ENCODE measurements at regions not wholly inside any gene's neighbourhood (a gene's known extent, or its start where the extent isn't known, plus 50 kb on each side); places are given as distances from the start of the nearest gene placed in this dataset.
"Not testable (repeated sequence)": the region's sequence is repeated elsewhere in the genome, so short reads cannot be mapped to it uniquely, and the experiment has no call there.

DNA sequence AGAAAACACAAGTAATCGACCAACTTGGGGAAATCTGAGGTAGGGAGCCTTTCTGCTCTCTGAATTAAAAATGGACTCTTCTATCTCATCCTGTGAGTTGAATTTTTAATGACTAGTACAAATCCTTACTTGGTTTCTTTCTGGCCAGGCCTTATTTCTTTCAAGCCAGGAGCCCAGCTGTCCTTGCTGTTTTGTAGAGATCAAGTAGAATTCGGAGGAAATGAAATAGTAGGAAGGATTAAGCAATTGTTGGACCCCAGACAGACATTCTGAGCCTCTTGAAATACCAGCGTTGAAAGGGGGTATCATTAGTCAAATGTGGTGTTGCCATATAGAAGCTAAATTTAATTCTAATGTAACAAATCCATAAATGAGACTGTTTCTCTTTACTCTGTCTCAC is 53.7 kb upstream of the SMIM15 start:
- intact Hi-C loops (cut with micrococcal nuclease), result no loop called here

DNA sequence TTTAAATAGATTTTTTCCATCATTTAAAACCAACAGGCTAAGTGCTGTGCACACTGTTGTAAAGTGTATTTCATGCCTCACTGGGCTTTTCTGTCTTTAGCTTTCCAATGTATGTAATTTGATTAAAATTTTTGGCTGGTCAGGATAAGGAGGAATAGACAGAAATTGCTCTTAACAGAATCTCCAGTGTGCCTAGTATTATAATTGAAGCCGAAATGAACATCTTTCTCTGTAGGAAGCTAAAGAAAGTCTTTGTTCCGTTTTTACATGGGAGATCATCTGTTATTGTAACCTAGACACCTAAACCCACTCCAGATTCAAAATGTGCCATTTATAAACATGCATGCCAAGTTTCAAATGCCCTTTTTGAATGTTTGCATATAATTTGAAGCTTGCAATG is 54.5 kb upstream of the SMIM15 start:
- no peaks in the 10 kb centered on the region for H3K4me1 Mint-ChIP-seq (ENCODE audit: low read depth)
- H3K9me3 Mint-ChIP-seq, result peaks cover 4% of the 10 kb centered on the region
- H3K36me3 Mint-ChIP-seq (ENCODE audit: low read depth), result no peaks in the 10 kb centered on the region
- H3K4me3 Mint-ChIP-seq, result no peak overlapping the region
- intact Hi-C loops (cut with micrococcal nuclease), result no loop called here
- DNase-seq (ENCODE audit: low spot score), result no peak
- no peak overlapping the region for H3K27ac Mint-ChIP-seq
- H3K27me3 Mint-ChIP-seq (ENCODE audit: insufficient read depth), result peaks cover 7% of the 10 kb centered on the region

More for the DNA sequence above, 53.7 kb upstream of the SMIM15 start:
- H3K27ac Mint-ChIP-seq, result no peak overlapping the region
- H3K4me1 Mint-ChIP-seq (ENCODE audit: low read depth), result no peaks in the 10 kb centered on the region
- no peaks in the 10 kb centered on the region for H3K36me3 Mint-ChIP-seq (ENCODE audit: low read depth)
- H3K9me3 Mint-ChIP-seq, result peaks cover 4% of the 10 kb centered on the region
- no peak overlapping the region for H3K4me3 Mint-ChIP-seq
- peaks cover 7% of the 10 kb centered on the region for H3K27me3 Mint-ChIP-seq (ENCODE audit: insufficient read depth)
- DNase-seq (ENCODE audit: low spot score), result no peak

DNA sequence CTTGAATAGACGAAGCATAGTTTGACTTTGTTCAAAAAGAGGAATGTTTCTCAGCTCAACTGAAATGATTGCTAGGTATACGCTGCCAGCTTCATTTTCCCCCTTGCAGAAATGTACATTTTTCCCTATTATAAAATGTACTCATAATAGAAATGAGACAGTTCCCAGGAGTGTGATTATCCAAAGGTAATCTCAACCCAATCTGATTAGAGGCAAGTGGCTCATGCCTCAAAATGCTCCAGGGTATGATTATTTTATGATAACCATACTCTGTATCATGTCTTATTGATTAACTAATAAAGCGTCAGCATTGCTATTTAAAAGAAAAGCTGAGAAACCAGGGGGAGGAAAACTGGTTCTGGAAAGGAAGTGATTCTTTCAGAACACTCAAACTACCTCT is 54.9 kb upstream of the SMIM15 start:
- intact Hi-C loops (cut with micrococcal nuclease), result no loop called here
- Mint-ChIP-seq H3K4me1 (ENCODE audit: low read depth) (no peaks in the 10 kb centered on the region), H3K27ac (no peak overlapping the region), H3K36me3 (ENCODE audit: low read depth) (no peaks in the 10 kb centered on the region), H3K27me3 (ENCODE audit: insufficient read depth) (peaks cover 7% of the 10 kb centered on the region), H3K4me3 (no peak overlapping the region), H3K9me3 (peaks cover 4% of the 10 kb centered on the region)
- no peak for DNase-seq (ENCODE audit: low spot score)

DNA sequence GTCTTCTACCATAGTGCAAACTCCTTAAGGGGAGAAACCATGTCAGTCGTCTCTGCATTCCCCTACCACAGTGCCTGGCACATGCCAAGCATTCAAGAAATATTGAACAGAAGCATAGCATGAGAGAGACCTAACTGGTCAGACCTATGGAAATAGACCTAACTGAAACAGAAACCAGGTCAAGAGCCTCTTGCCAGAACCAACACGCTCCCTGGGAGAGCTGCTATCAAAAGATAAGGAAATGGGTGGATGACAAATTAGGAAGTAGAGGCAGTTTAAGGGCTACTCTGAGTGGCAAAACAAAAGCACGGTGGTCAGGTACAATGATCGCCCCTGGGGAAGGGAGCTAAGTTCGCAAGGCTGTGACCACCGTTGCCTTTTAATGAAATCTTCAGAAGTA is 66.0 kb upstream of the SMIM15 start:
- DNase-seq (ENCODE audit: low spot score), result no peak
- Mint-ChIP-seq H3K4me3 (no peak overlapping the region), H3K27me3 (ENCODE audit: insufficient read depth) (peaks cover 5% of the 10 kb centered on the region), H3K27ac (no peak overlapping the region), H3K36me3 (ENCODE audit: low read depth) (no peaks in the 10 kb centered on the region), H3K4me1 (ENCODE audit: low read depth) (no peaks in the 10 kb centered on the region), H3K9me3 (peaks cover 5% of the 10 kb centered on the region)
- intact Hi-C loops (cut with micrococcal nuclease), result no loop called here

DNA sequence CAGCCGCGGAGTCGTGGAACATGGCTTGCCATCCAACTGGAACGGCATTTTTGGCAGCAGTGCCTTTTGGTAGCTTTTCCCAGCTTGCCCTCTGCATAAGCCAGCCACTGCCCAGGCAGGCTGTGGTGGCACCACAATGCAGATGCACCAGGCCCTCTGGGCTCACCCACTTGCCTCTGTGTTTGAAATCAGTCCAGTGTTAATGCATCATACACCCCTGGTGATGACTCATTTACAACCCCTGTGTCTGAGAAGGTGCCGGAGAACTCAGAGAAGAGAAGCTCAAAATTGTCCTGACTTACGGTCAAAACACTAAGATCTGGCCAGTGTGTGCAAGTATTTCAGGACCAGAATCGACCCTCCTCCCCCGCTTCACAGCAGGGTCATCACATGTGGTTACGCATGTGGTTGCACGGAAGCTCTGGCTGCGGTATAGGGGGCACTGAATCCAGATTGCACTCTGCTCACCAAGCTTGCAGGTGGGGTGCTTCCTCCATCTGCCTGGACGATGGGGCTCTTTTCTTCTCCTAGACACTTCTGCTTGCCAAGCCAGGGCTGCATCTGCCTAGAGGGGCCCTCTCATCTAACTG is 66.5 kb upstream of the SMIM15 start:
- Mint-ChIP-seq H3K27me3 (ENCODE audit: insufficient read depth) (peaks cover 1% of the 10 kb centered on the region), H3K9me3 (peaks cover 5% of the 10 kb centered on the region), H3K36me3 (ENCODE audit: low read depth) (no peaks in the 10 kb centered on the region), H3K27ac (no peak overlapping the region), H3K4me3 (no peak overlapping the region), H3K4me1 (ENCODE audit: low read depth) (no peaks in the 10 kb centered on the region)
- intact Hi-C loops (cut with micrococcal nuclease), result no loop called here
- no peak for DNase-seq (ENCODE audit: low spot score)

DNA sequence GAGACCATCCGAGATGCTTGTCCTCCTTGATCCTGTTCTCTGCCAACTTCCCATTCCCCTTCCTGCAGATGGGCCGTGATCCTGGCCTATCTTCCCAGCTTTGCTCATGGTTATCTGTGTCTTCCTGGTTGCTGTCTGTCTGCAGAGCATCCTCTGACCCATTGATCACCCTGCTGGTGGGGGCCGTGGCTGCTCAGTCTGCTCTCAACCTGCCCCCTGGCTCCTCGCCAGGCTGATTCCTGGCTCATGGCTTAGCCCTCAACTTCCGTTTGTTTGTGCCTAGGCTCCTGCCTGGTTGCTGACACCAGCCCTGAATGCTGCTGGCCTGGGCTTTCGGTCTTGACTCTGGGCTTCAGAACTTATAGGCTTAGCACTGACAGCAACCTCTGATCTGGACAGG is 67.1 kb upstream of the SMIM15 start:
- no peaks in the 10 kb centered on the region for H3K36me3 Mint-ChIP-seq (ENCODE audit: low read depth)
- DNase-seq (ENCODE audit: low spot score), result no peak
- H3K27me3 Mint-ChIP-seq (ENCODE audit: insufficient read depth), result no peaks in the 10 kb centered on the region
- intact Hi-C loops (cut with micrococcal nuclease), result no loop called here
- no peak overlapping the region for H3K4me3 Mint-ChIP-seq
- H3K27ac Mint-ChIP-seq, result no peak overlapping the region
- peaks cover 5% of the 10 kb centered on the region for H3K9me3 Mint-ChIP-seq
- no peaks in the 10 kb centered on the region for H3K4me1 Mint-ChIP-seq (ENCODE audit: low read depth)

DNA sequence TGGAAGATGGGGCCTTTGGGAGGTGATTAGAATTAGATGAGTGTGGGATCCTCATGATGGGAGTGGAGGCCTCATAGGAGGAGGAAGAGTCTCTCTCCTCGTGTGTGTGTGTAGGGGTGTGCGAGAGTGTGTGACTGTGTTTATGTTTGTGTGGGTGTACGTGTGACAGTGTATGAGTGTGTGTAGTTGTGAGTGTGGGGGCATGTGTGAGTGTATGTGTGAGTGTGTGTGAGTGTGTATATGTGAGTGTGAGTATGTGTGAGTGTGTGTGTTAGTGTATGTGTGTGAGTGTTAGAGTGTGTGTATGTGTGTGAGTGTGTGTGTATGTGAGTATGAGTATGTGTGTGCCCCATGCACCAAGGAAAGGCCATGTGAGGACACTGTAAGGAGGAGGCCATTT is 68.2 kb upstream of the SMIM15 start:
- Mint-ChIP-seq H3K36me3 (ENCODE audit: low read depth) (no peaks in the 10 kb centered on the region), H3K4me1 (ENCODE audit: low read depth) (no peaks in the 10 kb centered on the region), H3K27ac (no peak overlapping the region), H3K27me3 (ENCODE audit: insufficient read depth) (no peaks in the 10 kb centered on the region), H3K9me3 (peaks cover 5% of the 10 kb centered on the region), H3K4me3 (no peak overlapping the region)
- no peak for DNase-seq (ENCODE audit: low spot score)
- intact Hi-C loops (cut with micrococcal nuclease), result no loop called here

DNA sequence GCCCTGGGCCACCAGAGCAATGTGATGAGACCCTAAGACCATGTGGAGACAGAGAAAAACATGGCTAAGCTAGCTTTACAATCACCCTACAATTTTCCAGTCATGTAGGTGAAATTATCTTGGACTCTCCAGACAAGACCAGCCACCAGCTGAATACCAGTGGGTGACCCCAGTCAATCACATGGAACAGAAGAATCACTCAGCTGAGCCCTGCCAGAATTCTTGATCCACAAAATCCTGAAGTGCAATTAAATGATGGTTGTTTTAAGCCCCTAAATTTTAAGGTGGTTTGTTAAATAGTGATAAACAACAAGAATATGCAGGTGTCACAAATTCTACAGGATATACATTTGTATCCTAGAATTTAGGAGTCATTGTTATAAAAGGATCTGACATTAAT is 69.5 kb upstream of the SMIM15 start:
- no peak overlapping the region for H3K4me3 Mint-ChIP-seq

DNA sequence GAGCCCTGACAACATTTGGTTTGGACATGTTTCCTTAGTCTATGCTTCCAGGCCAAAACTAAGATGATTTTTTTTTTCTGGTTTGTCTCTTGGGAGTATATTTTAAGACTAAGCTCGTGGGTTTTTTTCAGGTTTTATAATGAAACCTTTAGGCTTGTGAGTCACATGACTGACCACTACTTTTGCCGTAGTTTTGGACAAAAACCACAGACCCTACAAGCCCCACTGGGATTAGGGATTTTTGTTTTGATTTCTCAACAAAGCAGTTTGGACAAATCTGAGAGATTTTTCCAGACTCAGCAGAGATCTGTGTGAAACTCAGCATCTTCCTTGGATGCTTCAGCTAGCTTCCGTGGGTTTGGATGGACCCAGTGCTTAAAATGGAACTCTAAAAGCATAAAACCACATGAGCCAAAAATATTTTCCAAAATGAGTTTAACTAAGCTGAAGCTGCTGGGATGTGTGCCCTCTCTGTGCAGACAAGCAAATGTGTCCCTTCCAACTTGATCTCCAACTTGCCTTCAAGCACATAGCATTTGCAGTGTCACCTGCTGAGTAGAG is 70.3 kb upstream of the SMIM15 start:
- H3K4me1 Mint-ChIP-seq (ENCODE audit: low read depth), result no peaks in the 10 kb centered on the region

More for the DNA sequence above, 69.5 kb upstream of the SMIM15 start:
- Mint-ChIP-seq H3K27ac (no peak overlapping the region), H3K36me3 (ENCODE audit: low read depth) (no peaks in the 10 kb centered on the region), H3K4me1 (ENCODE audit: low read depth) (no peaks in the 10 kb centered on the region), H3K27me3 (ENCODE audit: insufficient read depth) (no peaks in the 10 kb centered on the region), H3K9me3 (peaks cover 5% of the 10 kb centered on the region)
- intact Hi-C loops (cut with micrococcal nuclease), result no loop called here
- no peak for DNase-seq (ENCODE audit: low spot score)

DNA sequence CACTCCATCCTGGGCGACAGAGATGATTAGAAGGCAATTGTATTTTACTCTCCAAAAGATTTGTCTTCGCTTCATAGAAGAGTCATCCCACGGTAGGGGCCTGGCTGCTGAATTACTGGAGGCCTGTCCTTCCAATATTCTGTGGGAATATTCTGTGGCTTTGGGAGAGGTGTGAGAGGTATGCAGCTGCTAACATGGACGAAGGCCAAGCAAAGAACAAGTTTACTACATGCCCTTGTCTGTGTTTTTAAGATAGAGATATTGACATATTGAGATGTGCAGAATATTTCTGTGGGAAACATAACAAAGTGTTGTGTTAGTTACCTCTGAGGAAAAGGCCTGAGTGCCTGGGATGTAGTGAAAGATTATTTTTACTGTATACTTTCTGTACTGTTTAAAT is 71.8 kb upstream of the SMIM15 start:
- intact Hi-C loops (cut with micrococcal nuclease), result no loop called here
- no peak for DNase-seq (ENCODE audit: low spot score)
- no peak overlapping the region for H3K4me3 Mint-ChIP-seq
- H3K27me3 Mint-ChIP-seq (ENCODE audit: insufficient read depth), result no peaks in the 10 kb centered on the region
- no peaks in the 10 kb centered on the region for H3K36me3 Mint-ChIP-seq (ENCODE audit: low read depth)
- peaks cover 5% of the 10 kb centered on the region for H3K9me3 Mint-ChIP-seq
- H3K4me1 Mint-ChIP-seq (ENCODE audit: low read depth), result no peaks in the 10 kb centered on the region
- no peak overlapping the region for H3K27ac Mint-ChIP-seq

More for the DNA sequence above, 70.3 kb upstream of the SMIM15 start:
- H3K27ac Mint-ChIP-seq, result no peak overlapping the region
- intact Hi-C loops (cut with micrococcal nuclease), result no loop called here
- DNase-seq (ENCODE audit: low spot score), result no peak
- H3K4me3 Mint-ChIP-seq, result no peak overlapping the region
- no peaks in the 10 kb centered on the region for H3K36me3 Mint-ChIP-seq (ENCODE audit: low read depth)
- peaks cover 5% of the 10 kb centered on the region for H3K9me3 Mint-ChIP-seq
- H3K27me3 Mint-ChIP-seq (ENCODE audit: insufficient read depth), result no peaks in the 10 kb centered on the region

DNA sequence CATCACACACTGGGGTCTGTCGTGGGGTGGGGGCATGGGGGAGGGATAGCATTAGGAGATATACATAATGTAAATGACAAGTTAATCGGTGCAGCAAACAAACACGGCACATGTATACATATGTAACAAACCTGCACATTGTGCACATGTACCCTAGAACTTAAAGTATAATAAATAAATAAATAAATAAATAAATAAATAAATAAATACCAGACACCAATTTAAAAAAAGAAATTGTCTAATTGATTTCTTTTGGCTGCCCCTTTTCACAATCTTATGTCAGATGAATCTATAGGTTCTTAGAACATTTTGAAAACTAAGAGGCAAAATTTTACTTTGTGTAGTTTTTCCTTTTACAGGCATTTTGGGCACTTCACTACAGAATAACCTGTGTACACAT is 74.4 kb upstream of the SMIM15 start:
- H3K27me3 Mint-ChIP-seq (ENCODE audit: insufficient read depth); H3K4me1 Mint-ChIP-seq (ENCODE audit: low read depth); H3K9me3 Mint-ChIP-seq; H3K36me3 Mint-ChIP-seq (ENCODE audit: low read depth); intact Hi-C loops (cut with micrococcal nuclease); DNase-seq (ENCODE audit: low spot score); H3K27ac Mint-ChIP-seq; H3K4me3 Mint-ChIP-seq: not testable (repeated sequence)

DNA sequence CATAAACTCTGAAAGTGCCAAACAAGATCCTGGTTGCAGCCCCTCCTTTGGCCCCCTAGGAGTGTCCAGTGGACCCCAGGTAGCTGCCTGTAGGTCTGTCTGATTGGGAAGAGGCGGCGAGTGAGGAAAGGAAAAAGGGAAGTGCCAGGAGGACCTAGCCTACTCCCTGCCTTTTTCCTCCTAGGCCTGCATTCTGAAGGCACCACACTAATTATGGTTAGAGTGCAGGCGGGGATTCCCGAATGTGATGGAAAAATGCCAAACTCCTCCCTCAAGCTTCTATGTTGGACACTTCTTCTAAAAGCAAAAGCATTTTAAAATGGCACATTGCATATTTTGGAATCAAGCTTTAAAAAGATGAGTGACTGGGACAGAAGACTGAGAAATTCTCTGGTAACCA is 83.2 kb upstream of the SMIM15 start:
- Mint-ChIP-seq H3K4me3 (no peak overlapping the region), H3K9me3 (peaks cover 11% of the 10 kb centered on the region), H3K27ac (no peak overlapping the region), H3K36me3 (ENCODE audit: low read depth) (no peaks in the 10 kb centered on the region), H3K4me1 (ENCODE audit: low read depth) (no peaks in the 10 kb centered on the region), H3K27me3 (ENCODE audit: insufficient read depth) (peaks cover 8% of the 10 kb centered on the region)
- no peak for DNase-seq (ENCODE audit: low spot score)
- intact Hi-C loops (cut with micrococcal nuclease), result no loop called here

DNA sequence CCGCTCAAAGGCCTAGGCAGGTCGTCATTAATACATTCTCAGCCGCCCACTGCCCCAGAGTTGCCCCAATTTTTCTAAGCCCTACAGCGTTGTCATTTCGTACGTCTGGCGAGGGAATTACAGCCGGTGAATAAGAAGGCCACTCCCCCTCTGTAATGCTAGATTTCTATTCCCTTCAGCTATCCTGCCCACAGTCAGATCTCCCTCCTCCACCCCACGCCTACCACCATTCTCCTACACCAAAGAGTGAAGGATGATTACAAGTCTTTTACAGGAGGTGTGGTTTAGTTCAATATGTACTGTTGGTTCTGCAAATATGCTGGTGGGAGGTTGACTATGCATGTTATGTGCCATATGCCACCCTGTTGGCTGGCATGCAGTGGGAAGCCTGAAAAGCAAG is 83.7 kb upstream of the SMIM15 start:
- H3K4me1 Mint-ChIP-seq (ENCODE audit: low read depth), result no peaks in the 10 kb centered on the region
- peaks cover 8% of the 10 kb centered on the region for H3K27me3 Mint-ChIP-seq (ENCODE audit: insufficient read depth)

DNA sequence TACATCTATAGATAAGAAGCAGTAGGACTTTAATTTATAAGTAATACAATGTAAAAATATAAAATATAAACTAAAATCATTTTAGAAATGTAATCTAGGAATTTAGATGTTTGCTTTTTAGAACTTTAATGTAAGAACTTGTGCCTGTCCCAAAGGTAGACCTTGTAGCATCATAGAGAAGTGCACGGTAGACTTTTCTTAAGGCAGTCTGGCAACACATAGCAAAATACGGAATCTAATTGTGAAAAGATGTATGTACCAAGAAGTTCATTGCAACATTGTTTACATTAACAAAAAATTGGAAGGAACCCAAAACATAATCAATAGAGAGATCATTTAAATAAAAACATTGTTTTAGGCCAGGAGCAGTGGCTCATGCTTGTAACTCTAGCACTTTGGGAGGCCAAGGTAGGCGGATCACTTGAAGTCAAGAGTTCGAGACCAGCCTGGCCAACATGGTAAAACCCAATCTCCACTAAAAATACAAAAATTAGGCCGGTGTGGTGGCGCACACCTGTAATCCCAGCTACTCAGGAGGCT is 84.6 kb upstream of the SMIM15 start:
- intact Hi-C loops (cut with micrococcal nuclease), result no loop called here
- peaks cover 11% of the 10 kb centered on the region for H3K9me3 Mint-ChIP-seq
- no peak for DNase-seq (ENCODE audit: low spot score)
- H3K36me3 Mint-ChIP-seq (ENCODE audit: low read depth), result no peaks in the 10 kb centered on the region
- H3K27ac Mint-ChIP-seq, result no peak overlapping the region
- H3K4me1 Mint-ChIP-seq (ENCODE audit: low read depth), result no peaks in the 10 kb centered on the region
- peaks cover 3% of the 10 kb centered on the region for H3K27me3 Mint-ChIP-seq (ENCODE audit: insufficient read depth)
- H3K4me3 Mint-ChIP-seq, result no peak overlapping the region

More for the DNA sequence above, 83.7 kb upstream of the SMIM15 start:
- Mint-ChIP-seq H3K9me3 (peaks cover 11% of the 10 kb centered on the region), H3K36me3 (ENCODE audit: low read depth) (no peaks in the 10 kb centered on the region), H3K27ac (no peak overlapping the region), H3K4me3 (no peak overlapping the region)
- intact Hi-C loops (cut with micrococcal nuclease), result no loop called here
- DNase-seq (ENCODE audit: low spot score), result no peak

Measured in activated T-helper 1 cell treated with anti-CD3 and anti-CD28 coated beads, Interleukin-12 subunit alpha, Interleukin-12 subunit beta, Interleukin-2, Interleukin-4 antibody, amounts not matched to agents 30 ng/mL and 10 ng/mL and 1 ng/mL, durations not matched to agents 14 hours and 24 hours and 36 hours (primary cell).